ENCODE measurements at regions not wholly inside any gene's neighbourhood (a gene's known extent, or its start where the extent isn't known, plus 50 kb on each side); places are given as distances from the start of the nearest gene placed in this dataset.

DNA sequence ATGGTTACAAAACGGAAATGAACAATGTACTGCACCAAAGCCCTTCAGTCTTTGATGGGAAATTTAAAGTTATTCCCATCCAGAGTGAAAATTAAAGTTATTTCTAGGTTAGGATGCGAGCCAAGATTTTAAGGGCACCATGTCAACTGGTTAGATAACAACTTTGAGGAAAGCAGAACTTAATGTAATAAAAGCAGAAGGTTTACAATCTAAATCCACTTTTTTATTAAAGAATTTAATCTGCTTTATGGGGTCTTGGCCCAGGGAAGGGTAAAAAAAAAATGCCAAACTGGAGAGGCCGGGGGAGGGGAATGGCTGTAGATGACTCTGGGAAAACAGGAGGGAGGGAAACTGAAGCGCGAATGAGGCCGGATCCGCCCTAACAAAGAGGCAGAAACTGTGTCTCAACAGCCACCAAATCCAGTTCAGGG is 108.2 kb upstream of the ATF7IP start:
- H3K9ac ChIP-seq (ENCODE audit: insufficient read length), result peak overlapping the region; percentile 78
- TF ChIP-seq FOXP2 (optimal IDR thresholded peaks at IDR 0.05; ENCODE audit: control extremely low read depth, extremely low read length, insufficient read depth) (no peak), EZH2 (IDR thresholded peaks at IDR 0.05) (no peak), POLR2AphosphoS5 (IDR thresholded peaks at IDR 0.05; ENCODE audit: borderline replicate concordance, low read depth, low read length) (no peak)
- H3K27ac ChIP-seq, result peak overlapping the region; percentile 99
- H3K9me3 ChIP-seq (ENCODE audit: low read depth, low read length), result peaks cover 8% of the 10 kb centered on the region; the same call in 1 of the 2 replicates
- no peak for DNase-seq (ENCODE audit: low read depth, low spot score)
- peak overlapping the region; percentile 52 for H3K4me3 ChIP-seq
- H3K36me3 ChIP-seq (ENCODE audit: insufficient read depth, low read length), result peaks cover 3% of the 10 kb centered on the region; the same call in 1 of the 2 replicates

DNA sequence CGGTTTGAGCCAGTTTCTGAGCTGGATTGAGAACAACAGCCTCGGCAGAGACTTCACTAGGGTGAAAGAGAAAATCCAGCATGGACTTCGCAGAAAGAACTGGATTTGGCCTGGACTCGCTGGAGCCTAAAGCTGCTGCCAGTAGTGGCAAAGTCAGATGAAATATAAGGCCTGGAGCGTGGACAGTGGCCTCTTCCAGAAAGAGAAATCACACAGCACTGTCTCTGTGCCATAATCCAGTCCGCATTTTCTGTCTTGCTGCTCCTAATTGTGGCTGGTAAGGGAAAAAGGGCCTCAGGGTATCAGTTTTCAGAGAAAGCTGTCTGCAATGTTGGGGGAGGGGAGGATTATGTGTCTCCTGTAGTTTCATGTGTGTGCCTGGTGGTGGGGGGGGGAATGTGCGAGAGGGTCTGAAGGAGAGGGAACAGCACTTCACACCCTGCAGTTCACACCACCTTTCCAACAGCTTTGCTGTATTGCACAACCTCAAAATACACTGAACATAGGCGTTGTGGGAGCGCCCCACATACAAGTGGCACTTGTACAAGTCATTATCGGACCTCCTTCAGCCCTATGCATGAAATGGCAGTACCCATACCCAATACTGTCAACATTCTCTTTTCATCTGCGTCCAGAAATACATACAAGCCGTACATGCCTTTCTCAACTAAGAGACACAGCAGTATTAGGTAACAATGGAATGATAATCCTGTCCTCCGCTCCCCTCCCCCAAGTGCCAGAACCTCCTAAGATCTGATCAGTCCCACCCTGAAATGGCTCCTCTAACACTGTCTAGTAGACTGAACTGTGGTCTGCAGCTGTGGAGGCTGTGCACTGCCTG is 107.5 kb upstream of the ATF7IP start:
- peak; percentile 99 for DNase-seq (ENCODE audit: low read depth, low spot score)
- Histone ChIP-seq H3K9ac (ENCODE audit: insufficient read length) (no peak overlapping the region), H3K4me3 (peak overlapping the region; percentile 28), H3K36me3 (ENCODE audit: insufficient read depth, low read length) (peaks cover 3% of the 10 kb centered on the region; the same call in 1 of the 2 replicates), H3K9me3 (ENCODE audit: low read depth, low read length) (peaks cover 8% of the 10 kb centered on the region; the same call in 1 of the 2 replicates), H3K27ac (peak overlapping the region; percentile 99)
- TF ChIP-seq FOXP2 (optimal IDR thresholded peaks at IDR 0.05; ENCODE audit: control extremely low read depth, extremely low read length, insufficient read depth) (peak; percentile 96), POLR2AphosphoS5 (IDR thresholded peaks at IDR 0.05; ENCODE audit: borderline replicate concordance, low read depth, low read length) (no peak)

DNA sequence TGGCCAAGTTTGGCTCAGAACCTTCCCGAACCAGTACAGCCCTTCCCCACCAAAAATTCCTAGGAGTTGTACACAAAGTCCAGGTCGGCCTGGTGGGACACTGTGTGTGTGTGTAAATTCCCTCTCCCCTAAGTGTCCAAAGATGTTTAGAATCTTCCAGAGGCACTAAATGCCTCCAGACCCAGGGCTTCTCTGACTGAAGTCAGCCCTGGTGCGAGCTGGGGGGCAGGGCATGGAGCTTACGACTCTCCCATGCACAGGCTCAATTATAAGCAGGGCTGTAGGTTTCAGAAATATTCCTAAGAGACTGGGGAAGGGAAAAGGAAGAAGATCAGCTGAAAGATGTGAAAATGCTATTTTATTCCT is 106.9 kb upstream of the ATF7IP start:
- Histone ChIP-seq H3K9me3 (ENCODE audit: low read depth, low read length) (peaks cover 8% of the 10 kb centered on the region; the same call in 1 of the 2 replicates), H3K36me3 (ENCODE audit: insufficient read depth, low read length) (peaks cover 3% of the 10 kb centered on the region; the same call in 1 of the 2 replicates), H3K4me3 (peak overlapping the region; percentile 28), H3K9ac (ENCODE audit: insufficient read length) (no peak overlapping the region), H3K27ac (peak overlapping the region; percentile 99)
- DNase-seq (ENCODE audit: low read depth, low spot score), result no peak
- TF ChIP-seq EZH2 (IDR thresholded peaks at IDR 0.05), result no peak
- TF ChIP-seq FOXP2 (optimal IDR thresholded peaks at IDR 0.05; ENCODE audit: control extremely low read depth, extremely low read length, insufficient read depth), result no peak
- no peak for TF ChIP-seq POLR2AphosphoS5 (IDR thresholded peaks at IDR 0.05; ENCODE audit: borderline replicate concordance, low read depth, low read length)

DNA sequence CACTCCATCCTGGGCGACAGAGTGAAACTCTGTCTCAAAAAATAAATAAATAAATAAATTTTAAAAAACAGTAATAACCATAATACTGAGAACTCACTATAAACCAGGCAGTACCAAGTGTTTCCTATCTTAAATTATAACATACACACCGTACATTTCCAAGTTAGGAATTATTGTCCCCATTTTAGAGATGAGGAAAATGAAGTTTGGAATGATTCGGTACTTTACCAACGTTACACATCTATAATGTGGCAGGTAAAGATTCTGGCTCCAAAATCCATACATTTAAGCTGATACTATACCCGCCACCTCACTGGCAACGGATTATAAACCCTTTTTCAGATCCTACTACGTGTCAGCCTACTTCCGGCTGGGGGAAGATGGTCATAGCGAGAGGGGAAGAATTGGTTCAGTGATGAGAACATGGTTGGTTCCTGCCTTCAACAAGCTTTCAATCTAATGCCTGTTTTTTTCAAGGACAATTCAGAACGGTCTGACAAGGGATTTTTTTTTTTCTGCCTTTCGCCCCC is 105.9 kb upstream of the ATF7IP start:
- peaks cover 14% of the 10 kb centered on the region; the same call in 1 of the 2 replicates for H3K9me3 ChIP-seq (ENCODE audit: low read depth, low read length)
- H3K9ac ChIP-seq (ENCODE audit: insufficient read length), result no peak overlapping the region
- peak overlapping the region; percentile 97 for H3K27ac ChIP-seq
- no peak for TF ChIP-seq POLR2AphosphoS5 (IDR thresholded peaks at IDR 0.05; ENCODE audit: borderline replicate concordance, low read depth, low read length)
- TF ChIP-seq FOXP2 (optimal IDR thresholded peaks at IDR 0.05; ENCODE audit: control extremely low read depth, extremely low read length, insufficient read depth), result no peak
- no peak for TF ChIP-seq EZH2 (IDR thresholded peaks at IDR 0.05)
- peaks cover 3% of the 10 kb centered on the region; the same call in 1 of the 2 replicates for H3K36me3 ChIP-seq (ENCODE audit: insufficient read depth, low read length)
- DNase-seq (ENCODE audit: low read depth, low spot score), result no peak
- peak overlapping the region; percentile 70; the same call in 1 of the 2 replicates for H3K4me3 ChIP-seq

DNA sequence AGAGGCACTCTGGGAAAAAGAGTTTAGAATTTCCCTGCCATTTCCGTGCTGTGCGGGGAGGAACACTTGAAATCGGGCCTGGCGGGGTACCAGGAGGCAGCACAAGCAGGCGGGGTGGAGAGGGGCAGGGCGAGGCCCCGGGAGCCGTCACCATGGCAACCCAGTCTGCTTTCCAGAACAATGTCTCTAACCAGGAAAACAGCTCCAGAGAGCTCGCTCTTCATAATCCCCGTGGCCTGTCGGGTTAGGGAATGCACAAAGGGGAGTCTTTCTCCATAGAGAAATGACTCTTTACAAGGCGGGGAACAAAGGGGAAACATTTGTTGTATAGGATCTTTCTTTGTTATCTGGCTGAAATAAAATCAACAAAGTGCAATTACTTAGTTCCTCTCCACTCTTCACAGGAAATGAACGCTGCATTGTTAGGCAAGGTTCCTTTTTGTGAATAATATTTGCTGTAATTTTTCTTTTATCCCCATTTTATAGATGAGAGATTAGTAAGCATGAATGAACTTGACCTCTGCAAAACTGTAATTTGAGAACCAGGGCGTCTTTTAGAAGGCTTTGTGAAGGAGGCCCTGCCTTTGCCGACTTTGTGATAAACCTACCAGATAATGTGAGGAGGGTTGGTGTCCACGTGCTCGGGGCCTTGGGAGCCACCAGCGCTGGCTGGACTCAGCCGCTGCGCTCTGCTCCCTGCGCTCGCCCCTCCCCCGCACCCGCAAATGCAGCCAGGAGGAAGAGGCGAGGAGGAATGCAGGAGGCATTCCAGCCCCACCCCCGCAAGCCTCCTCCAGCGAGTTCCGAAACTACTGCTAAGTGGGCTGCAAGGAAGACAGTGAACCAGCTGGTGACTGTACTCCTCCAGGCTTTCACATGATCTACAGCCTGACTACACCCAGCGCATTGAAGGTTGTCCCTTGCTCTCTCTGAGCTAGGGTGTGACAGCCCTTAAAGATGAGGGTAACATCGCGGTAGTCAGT is 105.2 kb upstream of the ATF7IP start:
- H3K9ac ChIP-seq (ENCODE audit: insufficient read length), result peak overlapping the region; percentile 39
- H3K9me3 ChIP-seq (ENCODE audit: low read depth, low read length), result peaks cover 17% of the 10 kb centered on the region; the same call in 1 of the 2 replicates
- peaks cover 3% of the 10 kb centered on the region; the same call in 1 of the 2 replicates for H3K36me3 ChIP-seq (ENCODE audit: insufficient read depth, low read length)
- peak overlapping the region; percentile 70 for H3K4me3 ChIP-seq
- H3K27ac ChIP-seq, result peak overlapping the region; percentile 97
- DNase-seq (ENCODE audit: low read depth, low spot score), result no peak
- peak; percentile 52; the same call in 1 of the 2 replicates for TF ChIP-seq POLR2AphosphoS5 (IDR thresholded peaks at IDR 0.05; ENCODE audit: borderline replicate concordance, low read depth, low read length)
- TF ChIP-seq EZH2 (IDR thresholded peaks at IDR 0.05), result no peak

DNA sequence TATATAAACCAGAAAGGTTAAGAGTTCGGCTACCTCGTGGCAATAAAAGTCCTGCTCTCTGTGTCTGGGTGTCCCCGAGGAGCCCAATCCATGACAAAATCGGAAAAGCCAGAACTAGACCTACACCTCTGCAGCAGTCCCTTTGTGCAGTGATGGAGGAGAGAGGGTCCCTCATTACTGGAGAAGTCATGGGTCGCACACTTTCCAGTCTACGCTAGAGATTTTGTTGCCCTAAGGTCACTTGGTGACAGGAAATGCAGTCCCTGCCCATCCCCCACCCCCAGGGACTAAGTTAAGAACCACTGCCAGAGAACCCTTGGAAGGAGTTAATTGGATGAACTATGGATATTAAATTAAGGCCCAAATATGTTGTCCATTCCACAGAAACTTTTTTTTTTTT is 104.4 kb upstream of the ATF7IP start:
- Histone ChIP-seq H3K9me3 (ENCODE audit: low read depth, low read length) (peaks cover 17% of the 10 kb centered on the region; the same call in 1 of the 2 replicates), H3K4me3 (peak overlapping the region; percentile 70), H3K9ac (ENCODE audit: insufficient read length) (no peak overlapping the region), H3K27ac (peak overlapping the region; percentile 97), H3K36me3 (ENCODE audit: insufficient read depth, low read length) (peaks cover 3% of the 10 kb centered on the region; the same call in 1 of the 2 replicates)
- TF ChIP-seq FOXP2 (optimal IDR thresholded peaks at IDR 0.05; ENCODE audit: control extremely low read depth, extremely low read length, insufficient read depth) (no peak), POLR2AphosphoS5 (IDR thresholded peaks at IDR 0.05; ENCODE audit: borderline replicate concordance, low read depth, low read length) (no peak), EZH2 (IDR thresholded peaks at IDR 0.05) (no peak)
- no peak for DNase-seq (ENCODE audit: low read depth, low spot score)

DNA sequence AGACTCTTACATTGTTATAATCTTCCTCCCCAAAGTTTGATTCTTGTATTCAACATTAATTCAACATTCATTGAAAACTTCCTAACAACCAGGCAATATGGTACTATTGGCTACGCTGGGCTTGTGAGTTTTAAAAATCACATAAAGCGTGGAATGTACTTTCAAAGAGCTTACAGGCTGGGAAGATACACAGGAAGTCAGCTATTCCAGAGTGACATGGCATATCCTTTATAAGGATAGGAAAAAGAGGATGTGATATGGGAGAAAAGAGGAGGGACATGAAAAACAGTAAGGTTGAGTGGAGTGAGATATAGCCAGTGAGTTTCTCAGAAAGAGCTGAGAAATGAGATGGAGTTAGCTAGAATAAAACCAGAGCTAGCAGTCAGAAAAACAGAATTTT is 103.6 kb upstream of the ATF7IP start:
- Histone ChIP-seq H3K9me3 (ENCODE audit: low read depth, low read length) (peaks cover 17% of the 10 kb centered on the region; the same call in 1 of the 2 replicates), H3K36me3 (ENCODE audit: insufficient read depth, low read length) (peaks cover 3% of the 10 kb centered on the region; the same call in 1 of the 2 replicates), H3K4me3 (no peak overlapping the region), H3K9ac (ENCODE audit: insufficient read length) (no peak overlapping the region), H3K27ac (no peak overlapping the region)
- DNase-seq (ENCODE audit: low read depth, low spot score), result no peak
- TF ChIP-seq FOXP2 (optimal IDR thresholded peaks at IDR 0.05; ENCODE audit: control extremely low read depth, extremely low read length, insufficient read depth) (no peak), POLR2AphosphoS5 (IDR thresholded peaks at IDR 0.05; ENCODE audit: borderline replicate concordance, low read depth, low read length) (no peak), EZH2 (IDR thresholded peaks at IDR 0.05) (no peak)
